ENCODE measurements at regions not wholly inside any gene's neighbourhood (a gene's known extent, or its start where the extent isn't known, plus 50 kb on each side); places are given as distances from the start of the nearest gene placed in this dataset.
"Not testable (repeated sequence)": the region's sequence is repeated elsewhere in the genome, so short reads cannot be mapped to it uniquely, and the experiment has no call there.

- intact Hi-C loops (cut with DNase I), result no loop called here
- TF ChIP-seq CTCF (IDR thresholded peaks at IDR 0.05) (no peak), POLR2A (IDR thresholded peaks at IDR 0.05) (no peak), POLR2AphosphoS5 (IDR thresholded peaks at IDR 0.05; ENCODE audit: insufficient read depth in 1 of 2, low read depth in 1 of 2) (no peak)
- H3K9me3 ChIP-seq, result no peaks in the 10 kb centered on the region
- H3K27me3 ChIP-seq, result no peaks in the 10 kb centered on the region
- no peak overlapping the region for H3K27ac ChIP-seq
- no peaks in the 10 kb centered on the region for H3K36me3 ChIP-seq
- no peak for DNase-seq (ENCODE audit: extremely low spot score in 2 of 2)
- no peak overlapping the region for H3K4me3 ChIP-seq
- no peaks in the 10 kb centered on the region for H3K4me1 ChIP-seq
Observed at GRCh38 chr20:33927724-33928123, 66.0 kb upstream of the RALY start.

- Histone ChIP-seq H3K9me3 (no peaks in the 10 kb centered on the region), H3K27ac (no peak overlapping the region), H3K27me3 (no peaks in the 10 kb centered on the region), H3K4me1 (no peaks in the 10 kb centered on the region), H3K36me3 (no peaks in the 10 kb centered on the region), H3K4me3 (no peak overlapping the region)
- no peak for DNase-seq (ENCODE audit: extremely low spot score in 2 of 2)
- TF ChIP-seq POLR2A (IDR thresholded peaks at IDR 0.05), result no peak
- no peak for TF ChIP-seq CTCF (IDR thresholded peaks at IDR 0.05)
- TF ChIP-seq POLR2AphosphoS5 (IDR thresholded peaks at IDR 0.05; ENCODE audit: insufficient read depth in 1 of 2, low read depth in 1 of 2), result no peak
- intact Hi-C loops (cut with DNase I), result no loop called here
Observed at GRCh38 chr20:33929917-33930316, 63.8 kb upstream of the RALY start.

- no peak overlapping the region for H3K27ac ChIP-seq
- no peak overlapping the region for H3K4me3 ChIP-seq
- H3K9me3 ChIP-seq, result no peaks in the 10 kb centered on the region
- H3K27me3 ChIP-seq, result no peaks in the 10 kb centered on the region
- no peak for TF ChIP-seq POLR2AphosphoS5 (IDR thresholded peaks at IDR 0.05; ENCODE audit: insufficient read depth in 1 of 2, low read depth in 1 of 2)
- peak in 2 of 3 experiments; percentile 14 to 19 for TF ChIP-seq CTCF (IDR thresholded peaks at IDR 0.05)
- intact Hi-C loops (cut with DNase I), result no loop called here
- H3K36me3 ChIP-seq, result no peaks in the 10 kb centered on the region
- no peak for DNase-seq (ENCODE audit: extremely low spot score in 2 of 2)
- no peaks in the 10 kb centered on the region for H3K4me1 ChIP-seq
Observed at GRCh38 chr20:33933469-33933909, 60.2 kb upstream of the RALY start.

GRCh38 chr20:33936656-33937055 lies 57.1 kb upstream of the RALY start:
- Histone ChIP-seq H3K9me3 (no peaks in the 10 kb centered on the region), H3K27ac (no peak overlapping the region), H3K36me3 (no peaks in the 10 kb centered on the region), H3K4me3 (no peak overlapping the region), H3K4me1 (no peaks in the 10 kb centered on the region), H3K27me3 (no peaks in the 10 kb centered on the region)
- intact Hi-C loops (cut with DNase I), result no loop called here
- TF ChIP-seq CTCF (IDR thresholded peaks at IDR 0.05), result no peak
- TF ChIP-seq POLR2AphosphoS5 (IDR thresholded peaks at IDR 0.05; ENCODE audit: insufficient read depth in 1 of 2, low read depth in 1 of 2), result no peak
- TF ChIP-seq POLR2A (IDR thresholded peaks at IDR 0.05), result no peak
- no peak for DNase-seq (ENCODE audit: extremely low spot score in 2 of 2)

- H3K27ac ChIP-seq; H3K36me3 ChIP-seq; intact Hi-C loops (cut with DNase I); DNase-seq (ENCODE audit: extremely low spot score in 2 of 2); H3K4me3 ChIP-seq; H3K4me1 ChIP-seq; H3K9me3 ChIP-seq; H3K27me3 ChIP-seq: not testable (repeated sequence)
- peak in 1 of 2 donors; percentile 46 for TF ChIP-seq POLR2AphosphoS5 (IDR thresholded peaks at IDR 0.05; ENCODE audit: insufficient read depth in 1 of 2, low read depth in 1 of 2)
Observed at GRCh38 chr20:33939031-33939430, 54.7 kb upstream of the RALY start.

- no peaks in the 10 kb centered on the region for H3K9me3 ChIP-seq
- H3K27ac ChIP-seq, result no peak overlapping the region
- no peak for TF ChIP-seq POLR2A (IDR thresholded peaks at IDR 0.05)
- TF ChIP-seq CTCF (IDR thresholded peaks at IDR 0.05), result no peak
- H3K4me1 ChIP-seq, result no peaks in the 10 kb centered on the region
- no peak for DNase-seq (ENCODE audit: extremely low spot score in 2 of 2)
- intact Hi-C loops (cut with DNase I), result no loop called here
- H3K36me3 ChIP-seq, result no peaks in the 10 kb centered on the region
- H3K27me3 ChIP-seq, result no peaks in the 10 kb centered on the region
- no peak overlapping the region for H3K4me3 ChIP-seq
Observed at GRCh38 chr20:33940666-33941065, 53.0 kb upstream of the RALY start.

Measured in vagina (tissue), 2 donors.